ENCODE measurements at regions not wholly inside any gene's neighbourhood (a gene's known extent, or its start where the extent isn't known, plus 50 kb on each side); places are given as distances from the start of the nearest gene placed in this dataset.
"Not testable (repeated sequence)": the region's sequence is repeated elsewhere in the genome, so short reads cannot be mapped to it uniquely, and the experiment has no call there.

DNA sequence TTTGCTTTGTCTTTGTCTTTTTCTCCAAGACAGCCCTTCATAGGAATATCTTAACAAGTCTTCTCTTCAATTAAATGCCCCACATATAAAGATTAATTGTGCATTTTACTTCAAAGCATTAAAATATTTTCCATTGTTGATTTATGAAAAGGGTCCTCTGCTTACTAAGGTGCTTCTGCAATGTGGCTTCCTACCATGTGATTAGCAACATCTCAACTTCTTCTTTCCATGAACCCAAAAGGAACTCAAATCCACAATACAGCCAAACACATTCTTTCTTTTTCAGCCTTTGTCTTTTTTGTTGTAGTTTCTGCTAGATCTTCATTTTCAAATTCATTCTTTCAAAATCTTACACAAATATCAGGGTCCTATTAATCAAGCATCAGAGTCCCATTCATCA, 309.2 kb downstream of the NSUN3 start:
- no peak overlapping the region for H3K4me3 ChIP-seq
- no peak for TF ChIP-seq CTCF (IDR thresholded peaks at IDR 0.05)
- no peak overlapping the region for H3K27ac ChIP-seq
- DNase-seq (ENCODE audit: low spot score), result no peak

DNA sequence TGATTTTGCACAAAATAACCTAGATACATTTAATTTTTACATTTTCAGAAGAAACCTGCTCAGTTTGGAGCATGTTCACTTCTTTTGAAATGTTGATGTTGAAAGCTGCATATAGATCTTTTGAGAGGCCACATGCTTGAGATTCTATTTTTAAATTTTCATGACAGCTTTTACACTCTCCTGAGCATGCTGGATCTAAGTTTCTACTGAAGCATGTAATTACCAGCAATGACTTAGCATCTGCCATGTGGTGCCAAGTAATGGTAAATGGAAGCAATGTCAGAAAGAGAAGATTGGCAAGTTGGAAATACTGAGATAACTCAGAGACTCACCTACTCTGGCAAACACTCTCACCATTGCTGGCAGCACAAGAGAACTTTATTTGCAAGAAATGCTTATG, 310.6 kb downstream of the NSUN3 start:
- Histone ChIP-seq H3K27ac (no peak overlapping the region), H3K4me3 (no peak overlapping the region)
- no peak for TF ChIP-seq CTCF (IDR thresholded peaks at IDR 0.05)
- no peak for DNase-seq (ENCODE audit: low spot score)

DNA sequence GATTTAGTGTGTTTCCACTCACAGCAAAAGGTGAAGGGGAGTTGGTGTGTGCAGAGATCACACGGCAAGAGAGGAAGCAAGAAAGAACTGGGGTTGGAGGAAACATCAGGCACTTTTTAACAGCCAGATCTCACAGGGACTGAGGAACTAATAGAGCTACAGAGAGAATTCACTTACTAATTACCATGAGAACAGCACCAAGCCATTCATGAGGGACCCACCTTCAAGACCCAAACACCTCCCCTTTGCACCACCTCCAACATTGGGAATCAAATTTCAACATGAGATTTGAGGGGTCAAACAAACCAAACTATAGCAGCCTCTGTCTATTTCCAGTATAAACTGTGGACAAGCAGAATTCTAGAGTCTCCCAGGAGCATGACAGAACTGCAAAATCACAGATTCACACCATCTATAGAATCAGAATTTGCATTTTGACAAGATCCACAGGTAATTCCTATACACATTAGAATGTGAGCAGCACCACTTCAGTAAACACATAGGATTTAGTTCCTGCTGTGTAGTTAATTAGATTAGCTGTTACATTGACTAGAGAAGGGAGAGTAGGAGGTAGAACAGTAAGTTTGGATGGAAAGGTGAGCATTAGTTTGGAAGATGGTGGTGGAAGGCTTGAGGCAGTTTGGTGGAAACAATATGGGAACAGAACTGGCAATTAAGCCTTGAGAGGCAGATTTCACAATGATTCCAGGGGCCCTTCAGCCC, 311.7 kb downstream of the NSUN3 start:
- H3K4me3 ChIP-seq, result no peak overlapping the region
- no peak overlapping the region for H3K27ac ChIP-seq
- no peak for TF ChIP-seq CTCF (IDR thresholded peaks at IDR 0.05)
- DNase-seq (ENCODE audit: low spot score), result no peak

- not testable (repeated sequence) for DNase-seq (ENCODE audit: low spot score); H3K27ac ChIP-seq; H3K4me3 ChIP-seq
Measured at GRCh38 chr3:94377123-94377696, 314.3 kb downstream of the NSUN3 start.

GRCh38 chr3:94377863-94378262, 315.0 kb downstream of the NSUN3 start:
- not testable (repeated sequence) for H3K4me3 ChIP-seq; H3K27ac ChIP-seq; DNase-seq (ENCODE audit: low spot score)

GRCh38 chr3:94378322-94378721, 315.5 kb downstream of the NSUN3 start:
- DNase-seq (ENCODE audit: low spot score), result no peak
- TF ChIP-seq CTCF (IDR thresholded peaks at IDR 0.05), result no peak
- H3K27ac ChIP-seq, result no peak overlapping the region
- H3K4me3 ChIP-seq, result no peak overlapping the region

DNA sequence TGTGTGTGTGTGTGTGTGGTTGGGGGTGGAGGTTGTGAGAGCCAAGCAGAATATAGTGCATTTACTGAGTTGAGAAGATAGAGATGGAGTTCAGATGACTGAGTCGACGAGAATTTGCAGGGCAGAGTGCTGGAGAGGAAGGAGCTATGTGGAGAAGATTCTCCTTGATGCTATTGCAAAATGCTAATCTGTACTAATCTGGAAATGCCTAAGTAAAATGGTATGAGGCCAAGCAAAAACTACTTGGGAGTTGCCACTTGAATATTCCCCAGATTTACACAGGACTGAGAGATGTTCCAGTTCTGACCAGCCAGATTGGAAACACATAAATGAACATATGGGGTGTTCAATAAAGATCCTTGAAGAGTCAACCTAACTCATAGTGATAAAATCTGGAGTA, 316.4 kb downstream of the NSUN3 start:
- no peak overlapping the region for H3K4me3 ChIP-seq
- DNase-seq (ENCODE audit: low spot score), result no peak
- TF ChIP-seq CTCF (IDR thresholded peaks at IDR 0.05), result no peak
- H3K27ac ChIP-seq, result no peak overlapping the region

DNA sequence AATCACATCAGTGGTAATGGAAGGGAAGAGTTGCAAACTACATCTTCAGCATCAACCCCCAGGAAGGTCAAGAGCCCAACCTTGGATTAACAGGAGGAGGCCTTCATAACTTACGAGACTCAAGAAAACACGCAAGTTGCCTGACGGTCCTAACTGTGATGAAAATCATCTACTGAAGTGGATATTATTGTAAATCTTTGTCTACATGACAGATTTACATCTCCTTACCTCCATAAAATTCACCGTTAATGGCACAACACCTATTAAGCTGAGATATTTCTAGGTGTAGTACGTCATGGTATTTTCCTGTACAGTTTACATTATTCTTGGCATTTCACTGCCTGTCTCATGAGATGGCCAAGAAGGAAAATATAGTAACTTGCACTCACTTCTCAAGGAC, 332.0 kb downstream of the NSUN3 start:
- H3K4me3 ChIP-seq, result no peak overlapping the region
- no peak for DNase-seq (ENCODE audit: low spot score)
- no peak for TF ChIP-seq CTCF (IDR thresholded peaks at IDR 0.05)
- no peak overlapping the region for H3K27ac ChIP-seq

Data from coronary artery (tissue), 2 donors.